Dendritic cell treated with granulocyte-macrophage colony-stimulating factor and Interleukin-4, amounts not matched to agents 40 ng/mL and 50 ng/mL, for 4 days (primary cell): ENCODE measurements at regions not wholly inside any gene's neighbourhood (a gene's known extent, or its start where the extent isn't known, plus 50 kb on each side); places are given as distances from the start of the nearest gene placed in this dataset.
"Not testable (repeated sequence)": the region's sequence is repeated elsewhere in the genome, so short reads cannot be mapped to it uniquely, and the experiment has no call there.

Experiments
- H3K27ac Mint-ChIP-seq: one replicate; pipeline ENCODE4 v1.8.0; 2022; ENCODE audit warnings: mild to moderate bottlenecking, mixed read lengths
- H3K27me3 Mint-ChIP-seq: one replicate; pipeline ENCODE4 v1.8.0; 2022; ENCODE audit warnings: mild to moderate bottlenecking, mixed read lengths
- H3K36me3 Mint-ChIP-seq: one replicate; pipeline ENCODE4 v1.8.0; 2022; ENCODE audit warnings: low read depth, mixed read lengths
- H3K4me1 Mint-ChIP-seq: one replicate; pipeline ENCODE4 v1.8.0; 2022; ENCODE audit warnings: low read depth, mixed read lengths
- H3K4me3 Mint-ChIP-seq: one replicate; pipeline ENCODE4 v1.8.0; 2022; ENCODE audit warnings: mild to moderate bottlenecking, moderate library complexity, mixed read lengths
- H3K9me3 Mint-ChIP-seq: one replicate; pipeline ENCODE4 v1.8.0; 2022; ENCODE audit warnings: mixed read lengths
- intact Hi-C: fragments of 100-400 bp; cut with micrococcal nuclease; formaldehyde crosslinking; loops from one replicate; pipeline ENCODE4 v1.15.0; 2022

DNA sequence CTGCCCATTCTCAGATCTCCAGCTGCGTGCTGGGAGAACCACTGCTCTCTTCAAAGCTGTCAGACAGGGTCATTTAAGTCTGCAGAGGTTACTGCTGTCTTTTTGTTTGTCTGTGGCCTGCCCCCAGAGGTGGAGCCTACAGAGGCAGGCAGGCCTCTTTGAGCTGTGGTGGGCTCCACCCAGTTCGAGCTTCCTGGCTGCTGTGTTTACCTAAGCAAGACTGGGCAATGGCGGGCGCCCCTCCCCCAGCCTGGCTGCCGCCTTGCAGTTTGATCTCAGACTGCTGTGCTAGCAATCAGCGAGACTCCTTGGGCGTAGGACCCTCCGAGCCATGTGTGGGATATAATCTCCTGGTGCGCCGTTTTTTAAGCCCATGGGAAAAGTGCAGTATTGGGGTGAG is 497.3 kb upstream of the SPRED2 start:
- H3K4me3 Mint-ChIP-seq, H3K36me3 Mint-ChIP-seq, intact Hi-C loops, H3K4me1 Mint-ChIP-seq, H3K27ac Mint-ChIP-seq, H3K27me3 Mint-ChIP-seq: not testable (repeated sequence)
- peaks cover 14% of the 10 kb centered on the region for H3K9me3 Mint-ChIP-seq

GRCh38 chr2:65922794-65923193 is 490.4 kb upstream of the SPRED2 start:
- intact Hi-C loops: no loop called here
- H3K4me3 Mint-ChIP-seq: no peak overlapping the region
- H3K27ac Mint-ChIP-seq: no peak overlapping the region
- H3K4me1 Mint-ChIP-seq: peaks cover 20% of the 10 kb centered on the region
- no peaks in the 10 kb centered on the region for H3K36me3 Mint-ChIP-seq
- H3K9me3 Mint-ChIP-seq: peaks cover 14% of the 10 kb centered on the region
- H3K27me3 Mint-ChIP-seq: no peaks in the 10 kb centered on the region

- H3K27ac Mint-ChIP-seq: no peak overlapping the region
- no peaks in the 10 kb centered on the region for H3K27me3 Mint-ChIP-seq
- no peak overlapping the region for H3K4me3 Mint-ChIP-seq
- H3K36me3 Mint-ChIP-seq: no peaks in the 10 kb centered on the region
- peaks cover 7% of the 10 kb centered on the region for H3K9me3 Mint-ChIP-seq
- intact Hi-C loops: no loop called here
- peaks cover 20% of the 10 kb centered on the region for H3K4me1 Mint-ChIP-seq
These were observed 489.6 kb upstream of the SPRED2 start for GRCh38 chr2:65922030-65922429.

- H3K9me3 Mint-ChIP-seq: no peaks in the 10 kb centered on the region
- no peaks in the 10 kb centered on the region for H3K36me3 Mint-ChIP-seq
- peaks cover 20% of the 10 kb centered on the region for H3K4me1 Mint-ChIP-seq
- intact Hi-C loops: no loop called here
- no peak overlapping the region for H3K4me3 Mint-ChIP-seq
- no peak overlapping the region for H3K27ac Mint-ChIP-seq
- no peaks in the 10 kb centered on the region for H3K27me3 Mint-ChIP-seq
These were observed 488.7 kb upstream of the SPRED2 start for GRCh38 chr2:65921116-65921515.

DNA sequence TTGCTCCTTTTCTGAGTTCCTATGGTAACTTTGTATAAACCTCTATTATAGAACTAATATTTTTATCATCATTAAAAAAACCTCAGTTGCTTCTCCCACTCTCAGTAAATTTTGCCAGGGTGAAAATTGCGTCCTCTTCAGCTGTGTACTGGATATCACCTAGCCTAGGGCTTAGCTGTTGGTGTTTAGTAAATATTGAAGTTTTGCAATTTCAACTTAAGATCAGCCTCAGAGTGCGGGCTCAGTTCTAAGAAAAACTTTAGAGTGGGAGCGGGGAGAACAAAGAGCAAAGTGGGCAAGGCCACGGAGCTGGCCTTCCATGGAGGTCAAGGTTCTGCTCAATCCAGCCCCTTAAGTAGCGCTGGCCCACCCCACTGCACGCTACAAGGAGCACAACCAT is 488.3 kb upstream of the SPRED2 start:
- Mint-ChIP-seq H3K27ac (no peak overlapping the region), H3K9me3 (no peaks in the 10 kb centered on the region), H3K27me3 (no peaks in the 10 kb centered on the region), H3K36me3 (no peaks in the 10 kb centered on the region), H3K4me1 (peaks cover 20% of the 10 kb centered on the region), H3K4me3 (no peak overlapping the region)
- intact Hi-C loops: no loop called here

DNA sequence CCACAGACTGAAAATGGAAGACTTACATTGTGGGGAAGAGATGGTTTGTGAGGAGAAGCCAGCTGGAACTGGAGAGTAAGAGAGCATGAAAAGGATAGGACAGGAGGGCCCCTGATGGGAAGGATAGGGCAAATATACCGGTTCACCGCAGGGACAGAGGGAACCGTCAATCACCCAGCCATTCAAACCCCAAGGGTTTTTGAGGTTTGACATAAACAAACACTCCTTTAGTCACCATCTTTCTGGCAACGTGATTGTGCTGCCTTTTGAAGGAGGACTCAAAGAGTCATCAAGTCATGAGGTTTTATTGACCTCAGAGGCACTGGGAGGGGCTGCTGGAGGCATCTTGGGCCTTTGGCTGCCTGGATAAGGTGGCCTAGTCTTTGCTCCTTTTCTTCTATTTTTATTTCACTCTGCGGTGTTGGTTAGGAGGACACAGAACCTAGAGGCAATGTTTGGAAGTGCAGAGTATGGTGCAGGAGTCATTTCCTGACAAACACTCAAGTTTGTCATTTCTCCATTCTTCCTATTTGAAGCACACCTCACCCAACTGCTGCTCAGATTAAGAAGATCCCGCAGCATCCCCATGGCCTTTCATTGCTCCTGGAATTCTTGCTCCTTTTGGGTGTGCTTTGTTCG is 487.3 kb upstream of the SPRED2 start:
- Mint-ChIP-seq H3K4me1 (peaks cover 20% of the 10 kb centered on the region), H3K4me3 (no peak overlapping the region), H3K27ac (no peak overlapping the region), H3K9me3 (no peaks in the 10 kb centered on the region), H3K27me3 (no peaks in the 10 kb centered on the region), H3K36me3 (no peaks in the 10 kb centered on the region)
- intact Hi-C loops: no loop called here

- no peaks in the 10 kb centered on the region for H3K9me3 Mint-ChIP-seq
- H3K36me3 Mint-ChIP-seq: no peaks in the 10 kb centered on the region
- no peaks in the 10 kb centered on the region for H3K27me3 Mint-ChIP-seq
- H3K4me3 Mint-ChIP-seq: no peak overlapping the region
- H3K27ac Mint-ChIP-seq: no peak overlapping the region
- intact Hi-C loops: no loop called here
- peaks cover 20% of the 10 kb centered on the region for H3K4me1 Mint-ChIP-seq
These were observed 486.4 kb upstream of the SPRED2 start for GRCh38 chr2:65918760-65919187.

DNA sequence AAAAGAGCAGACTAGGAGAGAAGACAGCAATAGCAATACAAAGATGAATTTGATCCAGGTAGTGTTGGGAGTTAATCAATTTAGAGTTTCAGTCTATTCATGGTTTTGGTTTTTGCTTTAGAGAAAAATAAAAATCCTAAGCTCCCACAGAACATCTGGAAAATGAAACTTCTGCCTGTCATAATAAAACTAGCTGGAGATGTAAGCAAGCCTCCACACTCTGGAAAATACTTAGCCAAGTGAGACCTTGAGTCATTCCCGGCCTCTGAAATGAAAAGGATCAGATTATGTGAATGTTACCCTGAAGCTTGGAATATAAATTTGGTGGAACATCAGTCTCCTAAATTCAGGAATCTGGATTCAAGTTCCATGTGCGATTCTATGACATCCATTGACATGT is 485.6 kb upstream of the SPRED2 start:
- intact Hi-C loops: no loop called here
- Mint-ChIP-seq H3K27me3 (no peaks in the 10 kb centered on the region), H3K4me1 (peaks cover 15% of the 10 kb centered on the region), H3K27ac (no peak overlapping the region), H3K9me3 (no peaks in the 10 kb centered on the region), H3K36me3 (no peaks in the 10 kb centered on the region), H3K4me3 (no peak overlapping the region)

DNA sequence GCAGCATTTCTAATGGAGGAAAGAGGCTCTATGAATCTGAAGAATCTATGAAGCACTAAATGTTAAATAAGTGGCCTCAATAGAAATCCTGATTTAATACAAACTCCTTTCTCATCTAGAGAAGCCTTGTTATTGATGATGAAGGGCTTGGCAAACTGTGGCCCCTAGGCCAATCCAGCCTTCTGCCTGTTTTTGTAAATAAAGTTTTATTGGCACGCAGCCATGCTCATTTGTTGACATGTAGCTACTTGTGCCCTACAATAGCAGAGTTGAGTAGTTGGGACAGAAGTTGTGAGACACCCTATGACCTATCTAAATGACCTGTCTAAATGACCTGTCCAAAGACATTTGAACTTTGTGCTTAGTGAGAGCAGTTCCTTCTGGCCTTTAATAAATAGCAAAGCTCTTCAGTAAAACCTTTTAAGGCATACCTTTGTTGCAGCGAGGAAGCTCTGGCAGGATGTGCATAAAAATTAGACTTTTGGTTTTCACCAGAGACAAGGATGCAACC is 484.4 kb upstream of the SPRED2 start:
- no peak overlapping the region for H3K27ac Mint-ChIP-seq
- no peaks in the 10 kb centered on the region for H3K27me3 Mint-ChIP-seq
- H3K4me3 Mint-ChIP-seq: no peak overlapping the region

GRCh38 chr2:65916177-65916576 is 483.8 kb upstream of the SPRED2 start:
- H3K36me3 Mint-ChIP-seq: no peaks in the 10 kb centered on the region
- H3K27ac Mint-ChIP-seq: no peak overlapping the region
- H3K4me1 Mint-ChIP-seq: no peaks in the 10 kb centered on the region
- H3K27me3 Mint-ChIP-seq: no peaks in the 10 kb centered on the region
- H3K9me3 Mint-ChIP-seq: no peaks in the 10 kb centered on the region
- no peak overlapping the region for H3K4me3 Mint-ChIP-seq
- intact Hi-C loops: no loop called here

More for the DNA sequence above, 484.4 kb upstream of the SPRED2 start:
- no peaks in the 10 kb centered on the region for H3K9me3 Mint-ChIP-seq
- no peaks in the 10 kb centered on the region for H3K36me3 Mint-ChIP-seq
- intact Hi-C loops: no loop called here
- peaks cover 3% of the 10 kb centered on the region for H3K4me1 Mint-ChIP-seq

DNA sequence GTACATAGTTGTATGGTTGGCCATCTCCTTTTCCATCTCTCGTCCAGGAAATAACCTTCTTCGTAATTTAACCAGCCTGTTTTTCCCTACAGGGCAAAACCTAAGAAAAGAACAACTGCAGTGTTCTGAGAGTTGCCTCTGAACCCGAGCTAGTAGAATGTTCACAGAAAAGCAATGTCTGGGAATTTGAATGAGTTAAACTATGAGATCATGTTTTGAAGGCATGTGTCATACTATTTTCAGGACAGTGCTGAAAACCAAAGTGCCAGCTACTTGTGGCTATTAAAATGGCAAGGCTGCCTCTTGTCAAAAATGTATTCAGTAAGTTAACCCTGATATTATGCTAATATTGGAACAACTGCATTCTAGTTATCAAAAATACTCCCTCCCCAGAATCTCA is 482.9 kb upstream of the SPRED2 start:
- Mint-ChIP-seq H3K27ac (no peak overlapping the region), H3K27me3 (no peaks in the 10 kb centered on the region), H3K36me3 (no peaks in the 10 kb centered on the region), H3K9me3 (no peaks in the 10 kb centered on the region), H3K4me1 (no peaks in the 10 kb centered on the region), H3K4me3 (no peak overlapping the region)
- intact Hi-C loops: no loop called here

DNA sequence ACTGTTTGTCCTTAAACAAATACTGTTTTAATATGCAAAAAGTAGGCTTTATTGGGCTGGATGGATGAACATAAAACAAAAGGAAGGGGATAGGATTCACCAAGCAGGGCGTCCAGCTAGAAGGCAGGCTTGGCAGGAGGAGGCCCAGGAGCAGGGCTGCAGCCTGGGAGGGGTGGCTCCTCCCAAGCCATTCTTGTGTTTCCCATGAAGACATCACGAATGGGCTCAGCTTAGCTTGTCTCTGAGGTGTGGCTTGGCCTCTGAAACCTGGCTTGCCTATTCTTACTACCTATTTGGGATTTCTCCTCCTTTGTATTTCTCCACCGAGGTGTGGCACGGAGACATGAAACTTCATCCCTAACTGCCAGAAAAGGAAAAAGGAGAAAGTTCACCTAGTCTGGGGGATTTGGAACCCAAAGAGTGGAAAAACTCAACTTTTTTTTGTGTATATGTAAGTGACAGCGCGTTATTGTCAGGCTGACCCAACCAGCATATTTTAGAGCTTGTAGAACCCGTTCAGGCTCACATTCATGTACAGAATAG is 481.9 kb upstream of the SPRED2 start:
- no peaks in the 10 kb centered on the region for H3K9me3 Mint-ChIP-seq
- no peaks in the 10 kb centered on the region for H3K27me3 Mint-ChIP-seq
- no peaks in the 10 kb centered on the region for H3K36me3 Mint-ChIP-seq
- no peaks in the 10 kb centered on the region for H3K4me1 Mint-ChIP-seq
- H3K4me3 Mint-ChIP-seq: no peak overlapping the region
- intact Hi-C loops: no loop called here
- H3K27ac Mint-ChIP-seq: no peak overlapping the region

- H3K4me3 Mint-ChIP-seq: no peak overlapping the region
- H3K27me3 Mint-ChIP-seq: no peaks in the 10 kb centered on the region
- intact Hi-C loops: no loop called here
- no peaks in the 10 kb centered on the region for H3K36me3 Mint-ChIP-seq
- H3K4me1 Mint-ChIP-seq: no peaks in the 10 kb centered on the region
- no peaks in the 10 kb centered on the region for H3K9me3 Mint-ChIP-seq
- no peak overlapping the region for H3K27ac Mint-ChIP-seq
These were observed 481.4 kb upstream of the SPRED2 start for GRCh38 chr2:65913813-65914212.

DNA sequence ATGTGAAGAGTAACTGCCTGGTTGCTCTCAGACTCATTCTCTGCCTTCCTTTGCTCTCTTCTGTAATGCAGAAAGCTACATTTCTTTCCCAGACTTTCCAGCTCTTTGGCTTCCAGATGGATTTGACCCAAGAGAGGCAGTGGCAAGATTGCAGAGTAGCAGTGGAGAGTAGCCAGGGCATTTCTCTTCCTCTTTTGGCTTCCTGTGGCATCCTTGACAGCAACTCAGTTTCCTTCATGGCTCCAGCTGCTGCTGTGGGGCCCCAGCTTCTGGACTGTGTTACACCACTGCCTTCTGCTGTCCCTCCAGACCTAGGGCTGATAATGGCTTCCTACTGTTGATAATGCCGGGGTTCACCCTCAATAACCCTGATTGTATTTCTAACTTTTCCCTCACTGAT is 469.4 kb upstream of the SPRED2 start:
- no peaks in the 10 kb centered on the region for H3K9me3 Mint-ChIP-seq
- no peaks in the 10 kb centered on the region for H3K36me3 Mint-ChIP-seq
- H3K27ac Mint-ChIP-seq: no peak overlapping the region
- intact Hi-C loops: no loop called here
- H3K4me1 Mint-ChIP-seq: peaks cover 6% of the 10 kb centered on the region
- no peak overlapping the region for H3K4me3 Mint-ChIP-seq
- H3K27me3 Mint-ChIP-seq: no peaks in the 10 kb centered on the region

DNA sequence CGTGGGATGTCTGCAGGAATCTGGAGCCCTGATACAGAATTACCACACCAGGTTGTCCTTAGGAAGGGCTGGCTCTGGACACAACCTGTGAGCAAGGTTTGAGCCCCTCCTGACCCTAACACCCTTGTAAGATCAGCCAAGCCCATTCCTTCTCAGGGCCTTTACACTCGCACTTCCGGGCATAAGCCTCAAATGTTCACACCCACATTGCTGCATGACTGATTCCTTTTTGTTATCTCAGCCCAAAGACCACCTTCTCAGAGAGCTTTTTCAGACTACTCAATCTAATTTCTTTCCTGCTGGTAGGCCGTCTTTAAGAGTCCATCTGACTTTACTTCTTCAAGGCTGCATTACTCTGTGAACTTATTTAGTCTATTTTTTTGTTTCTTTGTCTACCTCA is 464.0 kb upstream of the SPRED2 start:
- H3K27ac Mint-ChIP-seq: no peak overlapping the region
- intact Hi-C loops: no loop called here
- no peaks in the 10 kb centered on the region for H3K36me3 Mint-ChIP-seq
- no peaks in the 10 kb centered on the region for H3K4me1 Mint-ChIP-seq
- H3K27me3 Mint-ChIP-seq: no peaks in the 10 kb centered on the region
- peaks cover 16% of the 10 kb centered on the region for H3K9me3 Mint-ChIP-seq
- H3K4me3 Mint-ChIP-seq: no peak overlapping the region
